Lung (tissue), 11 donors: ENCODE measurements at regions not wholly inside any gene's neighbourhood (a gene's known extent, or its start where the extent isn't known, plus 50 kb on each side); places are given as distances from the start of the nearest gene placed in this dataset.

ENCODE experiments used
- ATAC-seq: fragments of 200-7000 bp; cut with Tn5 transposase; one replicate; pipeline ENCODE4 v1.9.1; 2020; ENCODE audit warnings: moderate number of reproducible peaks; ENCODE audit not compliant: insufficient read depth, low FRiP score
- DNase-seq, 3 donors: peaks; one replicate each; pipeline ENCODE4 v3.0.0-alpha.2; 2013 to 2017
- H3K27ac ChIP-seq, 2 donors: one replicate each; pipeline ENCODE4 v1.5.1; 2013; ENCODE audit warnings: mild to moderate bottlenecking in 2 of 2, moderate library complexity in 2 of 2, control low read depth in 1 of 2, inconsistent platforms in 1 of 2, low read depth in 1 of 2, low read length in 1 of 2
- H3K27me3 ChIP-seq, 3 donors: one replicate each; pipeline ENCODE4 v1.5.1; 2013; ENCODE audit warnings: low read length in 2 of 3; ENCODE audit not compliant: control insufficient read depth in 3 of 3, insufficient read depth in 3 of 3
- H3K36me3 ChIP-seq, 4 donors: one replicate each; pipeline ENCODE4 v1.5.1; 2013; ENCODE audit warnings: low read length in 4 of 4, mild to moderate bottlenecking in 1 of 4, moderate library complexity in 1 of 4; ENCODE audit not compliant: control insufficient read depth in 4 of 4, insufficient read depth in 4 of 4
- H3K4me1 ChIP-seq, 5 donors: one replicate each; pipeline ENCODE4 v1.5.1; 2013; ENCODE audit warnings: low read length in 5 of 5, mild to moderate bottlenecking in 2 of 5, moderate library complexity in 1 of 5; ENCODE audit not compliant: control insufficient read depth in 5 of 5, insufficient read depth in 5 of 5
- H3K4me3 ChIP-seq: one replicate; pipeline ENCODE4 v1.5.1; 2013; ENCODE audit warnings: mild to moderate bottlenecking, control low read depth, moderate library complexity
- H3K9ac ChIP-seq, 2 donors: one replicate each; pipeline ENCODE4 v1.5.1; 2013; ENCODE audit warnings: low read length in 2 of 2, control low read depth in 1 of 2; ENCODE audit not compliant: insufficient read depth in 1 of 2
- H3K9me3 ChIP-seq, 4 donors: one replicate each; pipeline ENCODE4 v1.5.1; 2013; ENCODE audit warnings: low read length in 3 of 4, mild to moderate bottlenecking in 1 of 4, moderate library complexity in 1 of 4; ENCODE audit not compliant: control insufficient read depth in 4 of 4, insufficient read depth in 3 of 4
- CTCF ChIP-seq: IDR thresholded peaks from 2 replicates; pipeline ENCODE4 v1.5.1; 2012; ENCODE audit warnings: mild to moderate bottlenecking; ENCODE audit errors: control extremely low read depth, extremely low read depth
- WGBS, 2 donors: extraction: QIAGEN DNeasy Blood & Tissue Kit; methylation state at CpG; one replicate each; pipeline ENCODE4 v1.1.7; 2013; 5-methylcytosine and 5-hydroxymethylcytosine counted together
- donor health status: control.
- donor health status: control.
- donor health status: Bipolar disorder and iron deficiency.
- donor health status: healthy.
- donor health status: DM: yes; HTN: yes; CAD: no.

- Histone ChIP-seq H3K36me3 (no peaks in the 10 kb centered on the region), H3K9ac (no peak overlapping the region), H3K27me3 (peaks cover 0 to 12% (median 0%) of the 10 kb centered on the region in 3 donors), H3K4me1 (peaks cover 0 to 2% (median 0%) of the 10 kb centered on the region in 5 donors), H3K4me3 (no peak overlapping the region), H3K9me3 (peaks cover 0 to 1% (median 0%) of the 10 kb centered on the region in 4 donors), H3K27ac (no peak overlapping the region)
- no peak for ATAC-seq
- WGBS, 2 donors = 96 to 100% methylated on average over 1 of the region's 1 CpG
- no peak for DNase-seq
- TF ChIP-seq CTCF = no peak
Observed at GRCh38 chr14:34205799-34206198, 254.9 kb upstream of the EGLN3 start.

- TF ChIP-seq CTCF = no peak
- 87 to 96% methylated on average over 4 of the region's 4 CpGs for WGBS, 2 donors
Observed at GRCh38 chr14:34204774-34205173, 253.9 kb upstream of the EGLN3 start.

GRCh38 chr14:34203251-34203722, 252.4 kb upstream of the EGLN3 start:
- Histone ChIP-seq H3K27me3 (peaks cover 0 to 9% (median 0%) of the 10 kb centered on the region in 3 donors), H3K27ac (no peak overlapping the region), H3K4me1 (peaks cover 0 to 2% (median 0%) of the 10 kb centered on the region in 5 donors), H3K9me3 (peaks cover 0 to 1% (median 0%) of the 10 kb centered on the region in 4 donors), H3K4me3 (no peak overlapping the region), H3K36me3 (no peaks in the 10 kb centered on the region), H3K9ac (no peak overlapping the region)
- 39 to 42% methylated on average over 4 of the region's 4 CpGs for WGBS, 2 donors
- ATAC-seq = no peak
- DNase-seq = no peak
- no peak for TF ChIP-seq CTCF

More at GRCh38 chr14:34204774-34205173, 253.9 kb upstream of the EGLN3 start:
- H3K9me3 ChIP-seq = peaks cover 0 to 1% (median 0%) of the 10 kb centered on the region in 4 donors
- H3K4me3 ChIP-seq = no peak overlapping the region
- H3K27me3 ChIP-seq = peaks cover 0 to 12% (median 0%) of the 10 kb centered on the region in 3 donors
- no peaks in the 10 kb centered on the region for H3K36me3 ChIP-seq
- DNase-seq (no peak), ATAC-seq (no peak)
- H3K9ac ChIP-seq = no peak overlapping the region
- peaks cover 0 to 2% (median 0%) of the 10 kb centered on the region in 5 donors for H3K4me1 ChIP-seq
- no peak overlapping the region for H3K27ac ChIP-seq
